H1 (cell line): ENCODE measurements at regions not wholly inside any gene's neighbourhood (a gene's known extent, or its start where the extent isn't known, plus 50 kb on each side); places are given as distances from the start of the nearest gene placed in this dataset.

Experiments
- CTCF ChIA-PET: fragments of 300-600 bp; sonication (Branson Sonifier 250); formaldehyde crosslinking; loops from one replicate; lab custom pipeline; 2021; ENCODE audit not compliant: partially characterized antibody; lab: Charles Lee
- POLR2A ChIA-PET: fragments of 300-600 bp; sonication (Branson Sonifier 250); formaldehyde crosslinking; loops from one replicate; lab custom pipeline; 2021; ENCODE audit warnings: inconsistent platforms; ENCODE audit not compliant: partially characterized antibody; lab: Charles Lee
- DNase-seq, 2 experiments: peaks; one replicate each; pipeline versions ENCODE4 v3.0.0 to v3.0.0-alpha.2; 2010 to 2022; ENCODE audit warnings: low spot score in 2 of 2, low read depth in 1 of 2, mixed read lengths in 1 of 2
- FAIRE-seq: peaks from 2 replicates; lab custom pipeline; 2011; peaks lifted over from hg19 to GRCh38; lab: Jason Lieb, UNC
- H2AFZ ChIP-seq: 2 replicates; pipeline ENCODE4 v1.8.1; 2012; ENCODE audit warnings: low read length, inconsistent platforms
- H2AK5ac ChIP-seq: 2 replicates; pipeline ENCODE4 v1.6.1; 2013; ENCODE audit warnings: low read depth, low read length
- H2BK120ac ChIP-seq: replicated peaks from 2 replicates; pipeline ENCODE3; 2013; ENCODE audit warnings: low read depth, low read length, inconsistent platforms
- H2BK12ac ChIP-seq: 2 replicates; pipeline ENCODE4 v1.6.1; 2013; ENCODE audit warnings: low read depth, low read length
- H2BK15ac ChIP-seq: 2 replicates; pipeline ENCODE4 v1.6.1; 2013; ENCODE audit warnings: low read length
- H2BK20ac ChIP-seq: 2 replicates; pipeline ENCODE4 v1.6.1; 2013; ENCODE audit warnings: low read length
- H2BK5ac ChIP-seq: 2 replicates; pipeline ENCODE4 v1.6.1; 2013; ENCODE audit warnings: low read depth, low read length
- H3K14ac ChIP-seq: 2 replicates; pipeline ENCODE4 v1.6.1; 2013; ENCODE audit warnings: inconsistent platforms; ENCODE audit not compliant: insufficient read length
- H3K18ac ChIP-seq: 2 replicates; pipeline ENCODE4 v1.6.1; 2013; ENCODE audit warnings: low read length; ENCODE audit errors: extremely low read depth
- H3K23ac ChIP-seq: 2 replicates; pipeline ENCODE4 v1.6.1; 2013; ENCODE audit warnings: inconsistent platforms; ENCODE audit not compliant: insufficient read length
- H3K23me2 ChIP-seq: 2 replicates; pipeline ENCODE4 v1.6.1; 2013; ENCODE audit warnings: low read depth, low read length
- H3K27ac ChIP-seq: 2 replicates; pipeline ENCODE4 v1.6.1; 2011; ENCODE audit warnings: low read depth, low read length, inconsistent platforms
- H3K27me3 ChIP-seq, 4 experiments: replicated peaks in 1 of 4; 1 replicate in 1 of 4; 2 replicates in 3 of 4; pipeline versions ENCODE4 v1.6.1 to v1.8.1; 2011 to 2013; ENCODE audit warnings: low read length in 3 of 4, mild to moderate bottlenecking in 3 of 4, inconsistent platforms in 2 of 4, mixed read lengths in 2 of 4, moderate library complexity in 1 of 4; ENCODE audit not compliant: control insufficient read depth in 3 of 4, insufficient read depth in 3 of 4; ENCODE audit errors: extremely low read depth in 1 of 4
- H3K36me3 ChIP-seq, 4 experiments: 2 replicates each; pipeline versions ENCODE4 v1.6.1 to v1.8.1; 2011 to 2013; ENCODE audit warnings: mild to moderate bottlenecking in 4 of 4, low read length in 3 of 4, moderate library complexity in 2 of 4, control low read depth in 1 of 4, inconsistent platforms in 1 of 4; ENCODE audit not compliant: insufficient read depth in 4 of 4, control insufficient read depth in 2 of 4
- H3K4ac ChIP-seq: replicated peaks from 2 replicates; pipeline ENCODE3; 2013; ENCODE audit warnings: low read length, low read depth, mixed read lengths, inconsistent platforms; ENCODE audit not compliant: insufficient read length
- H3K4me1 ChIP-seq, 4 experiments: replicated peaks in 1 of 4; 1 replicate in 1 of 4; 2 replicates in 3 of 4; pipeline versions ENCODE4 v1.6.1 to v1.8.1; 2011 to 2013; ENCODE audit warnings: low read length in 3 of 4, inconsistent platforms in 2 of 4, mixed read lengths in 1 of 4; ENCODE audit not compliant: insufficient read depth in 4 of 4, control insufficient read depth in 3 of 4
- H3K4me2 ChIP-seq, 2 experiments: 2 replicates each; pipeline versions ENCODE4 v1.6.1 to v1.8.1; 2011 to 2013; ENCODE audit warnings: low read depth in 2 of 2, low read length in 2 of 2, control low read depth in 1 of 2, inconsistent platforms in 1 of 2, mild to moderate bottlenecking in 1 of 2; ENCODE audit not compliant: insufficient read depth in 1 of 2
- H3K4me3 ChIP-seq, 4 experiments: fragments of 200-600, 300-600 bp in 1 of 4; sonication (generic), shearing (Covaris generic), sonication (Bioruptor Twin) in 1 of 4; 2 replicates each; pipeline versions ENCODE4 v1.5.1 to v1.8.1; 2011 to 2016; ENCODE audit warnings: low read length in 4 of 4, low read depth in 3 of 4, control low read depth in 2 of 4, inconsistent platforms in 2 of 4, mild to moderate bottlenecking in 2 of 4, mixed read lengths in 1 of 4, moderate library complexity in 1 of 4; ENCODE audit not compliant: insufficient read depth in 2 of 4; ENCODE audit errors: extremely low read depth in 1 of 4
- H3K56ac ChIP-seq: replicated peaks from 2 replicates; pipeline ENCODE3; 2013; ENCODE audit warnings: low read depth, mild to moderate bottlenecking, mixed read lengths, low read length, inconsistent platforms; ENCODE audit not compliant: insufficient read length
- H3K79me1 ChIP-seq: 2 replicates; pipeline ENCODE4 v1.6.1; 2013; ENCODE audit warnings: low read depth, low read length, control low read depth
- H3K79me2 ChIP-seq, 2 experiments: 2 replicates each; pipeline versions ENCODE4 v1.6.1 to v1.8.1; 2012 to 2013; ENCODE audit warnings: low read length in 2 of 2, mild to moderate bottlenecking in 2 of 2, inconsistent platforms in 1 of 2; ENCODE audit not compliant: insufficient read depth in 2 of 2, control insufficient read depth in 1 of 2
- H3K9ac ChIP-seq, 4 experiments: replicated peaks in 1 of 4; 1 replicate in 1 of 4; 2 replicates in 3 of 4; pipeline versions ENCODE4 v1.6.1 to v1.8.1; 2011 to 2013; ENCODE audit warnings: low read depth in 3 of 4, low read length in 3 of 4, control low read depth in 2 of 4, mild to moderate bottlenecking in 2 of 4, moderate library complexity in 2 of 4, inconsistent platforms in 1 of 4; ENCODE audit errors: extremely low read depth in 1 of 4
- H3K9me3 ChIP-seq, 2 experiments: 2 replicates each; pipeline versions ENCODE4 v1.6.1 to v1.8.1; 2012 to 2013; ENCODE audit warnings: mild to moderate bottlenecking in 2 of 2, moderate library complexity in 2 of 2, control low read depth in 1 of 2, inconsistent platforms in 1 of 2, low read depth in 1 of 2, low read length in 1 of 2, mixed read lengths in 1 of 2; ENCODE audit not compliant: insufficient read depth in 2 of 2
- H4K20me1 ChIP-seq, 2 experiments: replicated peaks in 1 of 2; 2 replicates each; pipeline versions ENCODE3 to v1.8.1; 2011 to 2013; ENCODE audit warnings: inconsistent platforms in 2 of 2, low read length in 2 of 2, mild to moderate bottlenecking in 1 of 2; ENCODE audit not compliant: insufficient read depth in 2 of 2, control insufficient read depth in 1 of 2
- H4K5ac ChIP-seq: 2 replicates; pipeline ENCODE4 v1.6.1; 2013; ENCODE audit warnings: low read length, low read depth, mixed read lengths, inconsistent platforms; ENCODE audit not compliant: insufficient read length
- H4K8ac ChIP-seq: 2 replicates; pipeline ENCODE4 v1.8.0; 2013; ENCODE audit warnings: mild to moderate bottlenecking, moderate library complexity, low read length, inconsistent platforms; ENCODE audit not compliant: insufficient read depth; ENCODE audit errors: extremely low read depth
- H4K91ac ChIP-seq: replicated peaks from 2 replicates; pipeline ENCODE3; 2013; ENCODE audit warnings: low read length, mixed read lengths, inconsistent platforms; ENCODE audit not compliant: insufficient read length
- CBX5 ChIP-seq: fragments of 300-800, 300-1000 bp; sonication (generic); IDR thresholded peaks from 2 replicates; pipeline ENCODE4 v1.7.1; 2016; ENCODE audit warnings: antibody characterized with exemption, low read length, low read depth
- CREB1 ChIP-seq: IDR thresholded peaks from 2 replicates; pipeline ENCODE4 v1.6.1; 2012; ENCODE audit warnings: inconsistent platforms
- HDAC6 ChIP-seq: IDR thresholded peaks from one replicate; pipeline ENCODE4 v1.7.1; 2012; ENCODE audit warnings: low read depth, mild to moderate bottlenecking, inconsistent platforms, low read length, moderate library complexity
- JUND ChIP-seq: IDR thresholded peaks from 2 replicates; pipeline ENCODE4 v1.6.1; 2011; ENCODE audit warnings: mild to moderate bottlenecking, improper control_type of control experiment, low read length
- TEAD4 ChIP-seq: IDR thresholded peaks from 2 replicates; pipeline ENCODE4 v1.6.1; 2012; ENCODE audit warnings: low read depth, low read length, inconsistent platforms, mixed read lengths
- WGBS, 2 experiments: shearing (Covaris generic) in 1 of 2; methylation state at CpG; one replicate each; pipeline versions ENCODE4 v1.1.6 to v1.1.7; 2013 to 2015; ENCODE audit warnings: low lambda C conversion rate in 2 of 2, mixed read lengths in 2 of 2, inconsistent platforms in 1 of 2, low coverage in 1 of 2, missing lambda C conversion rate in 1 of 2; ENCODE audit not compliant: insufficient replicate concordance in 2 of 2, insufficient coverage in 1 of 2, insufficient read length in 1 of 2; ENCODE audit errors: extremely low coverage in 1 of 2, missing lambda C conversion rate in 1 of 2; 5-methylcytosine and 5-hydroxymethylcytosine counted together

DNA sequence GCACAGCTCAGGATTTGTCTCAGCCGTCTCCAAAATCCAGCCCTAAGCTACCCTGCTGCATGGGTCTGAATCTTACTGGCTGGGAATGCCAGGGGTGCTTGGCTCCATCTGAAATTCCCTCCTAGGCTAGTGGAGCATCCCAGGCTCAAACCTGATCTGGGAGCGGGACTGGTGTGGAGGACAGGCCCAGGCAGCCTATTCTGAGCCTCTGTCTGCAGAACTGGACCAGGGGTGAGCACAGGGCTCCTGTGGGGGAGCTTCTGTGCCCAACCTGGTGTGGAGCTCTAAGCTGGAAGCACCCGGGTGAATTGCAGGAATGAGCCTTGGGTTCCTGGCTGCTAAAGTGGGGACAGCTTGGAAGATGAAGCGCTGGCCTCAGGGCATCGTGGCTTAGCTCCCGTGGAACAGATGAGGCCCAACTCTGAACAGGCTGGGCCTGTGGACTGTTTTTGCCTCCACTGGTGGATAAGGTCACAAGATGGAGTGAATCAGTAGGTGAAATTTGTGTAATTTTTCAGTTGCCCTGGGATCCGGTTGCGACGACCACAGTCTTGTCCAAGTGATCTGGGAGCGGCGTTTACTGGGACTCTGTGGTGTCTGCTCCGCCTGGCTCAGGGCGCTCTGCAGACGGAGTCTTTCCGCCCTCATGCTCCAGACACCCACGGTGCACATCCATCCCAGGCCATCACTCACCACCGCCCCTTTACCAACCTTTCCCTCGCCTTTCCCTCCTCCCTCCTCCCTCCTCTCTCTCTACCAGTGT is 79.5 kb downstream of the TEX29 start:
- Histone ChIP-seq H4K5ac (no peak overlapping the region), H2AK5ac (no peak overlapping the region), H2BK15ac (no peak overlapping the region), H3K9ac (no peak overlapping the region), H2BK120ac (no peak overlapping the region), H3K56ac (no peak overlapping the region), H2BK20ac (no peak overlapping the region), H3K18ac (no peak overlapping the region), H4K91ac (no peak overlapping the region), H4K20me1 (no peaks in the 10 kb centered on the region), H3K36me3 (no peaks in the 10 kb centered on the region), H3K23ac (no peak overlapping the region), H3K27me3 (no peaks in the 10 kb centered on the region), H3K79me1 (no peaks in the 10 kb centered on the region), H4K8ac (no peak overlapping the region), H3K27ac (no peak overlapping the region), H2BK5ac (no peak overlapping the region; the same call in 1 of the 2 replicates), H3K79me2 (no peaks in the 10 kb centered on the region), H2AFZ (no peak overlapping the region), H3K4ac (no peak overlapping the region), H3K9me3 (peaks cover 0 to 4% of the 10 kb centered on the region in 2 experiments; a peak in 1 of 4 replicates), H3K4me3 (no peak overlapping the region), H3K23me2 (no peaks in the 10 kb centered on the region), H2BK12ac (no peak overlapping the region), H3K4me1 (no peaks in the 10 kb centered on the region; a peak in 1 of 7 replicates), H3K4me2 (no peak overlapping the region), H3K14ac (no peak overlapping the region)
- TF ChIP-seq JUND (no peak), CREB1 (no peak), TEAD4 (no peak), CBX5 (no peak), HDAC6 (no peak)
- POLR2A ChIA-PET = no interaction called here
- FAIRE-seq (no peak), DNase-seq (no peak)
- CTCF ChIA-PET = interaction anchor here (1.0 to 6.0 kb wide), 5 partner anchors 13 to 351 kb away, joined by 3 to 21 read pairs (median 4); no protein-coding TSS in a partner anchor
- 82% methylated on average over 16 of the region's 18 CpGs; no CpG with 5 or more reads in 1 of the 2 experiments for WGBS, 2 experiments
